ENCODE measurements at regions not wholly inside any gene's neighbourhood (a gene's known extent, or its start where the extent isn't known, plus 50 kb on each side); places are given as distances from the start of the nearest gene placed in this dataset.

DNA sequence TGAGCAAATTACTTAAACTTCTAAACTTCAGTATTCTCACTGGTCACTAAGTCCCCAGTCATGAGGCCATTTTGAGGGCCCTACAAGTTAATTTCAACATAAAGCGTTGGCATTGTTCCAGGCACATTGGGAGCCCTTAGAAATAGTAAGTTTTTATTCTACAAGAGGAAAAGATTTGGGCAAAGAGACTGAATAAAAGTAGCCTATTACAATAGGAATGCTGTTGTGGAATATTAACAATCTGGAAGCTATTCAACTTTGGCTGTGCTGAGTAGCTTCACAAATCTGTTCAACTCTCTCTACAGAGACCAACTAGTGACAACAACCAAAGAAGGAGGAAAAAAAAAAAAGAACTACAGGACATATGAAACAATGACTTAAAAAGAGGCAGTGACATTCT is 1287.5 kb upstream of the NXPH2 start:
- TF ChIP-seq, protein P1, sequence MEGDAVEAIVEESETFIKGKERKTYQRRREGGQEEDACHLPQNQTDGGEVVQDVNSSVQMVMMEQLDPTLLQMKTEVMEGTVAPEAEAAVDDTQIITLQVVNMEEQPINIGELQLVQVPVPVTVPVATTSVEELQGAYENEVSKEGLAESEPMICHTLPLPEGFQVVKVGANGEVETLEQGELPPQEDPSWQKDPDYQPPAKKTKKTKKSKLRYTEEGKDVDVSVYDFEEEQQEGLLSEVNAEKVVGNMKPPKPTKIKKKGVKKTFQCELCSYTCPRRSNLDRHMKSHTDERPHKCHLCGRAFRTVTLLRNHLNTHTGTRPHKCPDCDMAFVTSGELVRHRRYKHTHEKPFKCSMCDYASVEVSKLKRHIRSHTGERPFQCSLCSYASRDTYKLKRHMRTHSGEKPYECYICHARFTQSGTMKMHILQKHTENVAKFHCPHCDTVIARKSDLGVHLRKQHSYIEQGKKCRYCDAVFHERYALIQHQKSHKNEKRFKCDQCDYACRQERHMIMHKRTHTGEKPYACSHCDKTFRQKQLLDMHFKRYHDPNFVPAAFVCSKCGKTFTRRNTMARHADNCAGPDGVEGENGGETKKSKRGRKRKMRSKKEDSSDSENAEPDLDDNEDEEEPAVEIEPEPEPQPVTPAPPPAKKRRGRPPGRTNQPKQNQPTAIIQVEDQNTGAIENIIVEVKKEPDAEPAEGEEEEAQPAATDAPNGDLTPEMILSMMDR (conservative IDR thresholded peaks at IDR 0.05; ENCODE audit: low read length), result no peak
- no peak for TF ChIP-seq EZH2phosphoT487 (IDR thresholded peaks at IDR 0.05; ENCODE audit: borderline replicate concordance)
